GM18907 (cell line): ENCODE measurements at regions not wholly inside any gene's neighbourhood (a gene's known extent, or its start where the extent isn't known, plus 50 kb on each side); places are given as distances from the start of the nearest gene placed in this dataset.
"Not testable (repeated sequence)": the region's sequence is repeated elsewhere in the genome, so short reads cannot be mapped to it uniquely, and the experiment has no call there.

Source experiments
- ATAC-seq: cut with Tn5 transposase; IDR thresholded peaks from one replicate; pipeline ENCODE4 v1.9.1; 2021; ENCODE audit warnings: mild to moderate bottlenecking, moderate library complexity; ENCODE audit not compliant: unreplicated experiment

DNA sequence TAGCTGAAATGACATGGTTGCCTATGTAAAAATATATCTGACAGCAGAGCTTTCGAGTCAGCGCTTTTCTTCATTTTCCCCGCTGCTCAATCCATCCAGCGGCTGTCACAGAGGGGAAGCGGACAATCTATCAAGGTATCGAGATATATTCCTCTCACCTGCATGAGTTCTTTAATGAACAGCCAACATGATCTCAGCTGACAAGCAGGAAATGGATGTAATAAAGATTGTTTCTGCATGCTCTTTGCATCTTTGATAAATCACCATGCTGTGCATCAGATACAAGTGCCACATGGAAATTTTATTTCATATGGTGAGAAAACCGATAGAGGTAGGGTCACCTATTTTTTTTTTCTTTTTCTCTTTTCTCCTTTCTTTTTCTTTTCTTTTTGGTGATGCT is 602.3 kb upstream of the MMS22L start:
- no peak for ATAC-seq

- ATAC-seq = no peak
Observed at GRCh38 chr6:97885828-97886227, 602.8 kb upstream of the MMS22L start.

DNA sequence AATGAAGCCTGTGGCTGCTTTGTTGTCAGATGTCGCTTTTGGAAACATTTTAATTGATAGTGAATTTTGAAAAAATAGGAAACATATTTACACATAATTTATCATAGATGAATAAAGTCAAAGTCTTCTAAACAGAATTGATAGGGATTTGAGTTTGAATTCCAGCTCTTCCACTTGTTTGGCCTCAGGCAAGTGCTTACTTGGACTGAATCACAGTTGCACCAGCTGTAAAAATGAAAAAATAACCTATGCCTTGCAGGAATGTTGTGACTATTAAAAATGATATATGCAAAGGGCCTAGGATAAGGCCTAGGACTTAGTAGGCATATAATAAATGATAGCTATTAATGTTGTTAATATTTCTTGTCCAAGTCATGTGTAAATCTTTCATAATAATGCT is 618.5 kb upstream of the MMS22L start:
- ATAC-seq = no peak

- no peak for ATAC-seq
Observed at GRCh38 chr6:97909380-97909779, 626.4 kb upstream of the MMS22L start.

DNA sequence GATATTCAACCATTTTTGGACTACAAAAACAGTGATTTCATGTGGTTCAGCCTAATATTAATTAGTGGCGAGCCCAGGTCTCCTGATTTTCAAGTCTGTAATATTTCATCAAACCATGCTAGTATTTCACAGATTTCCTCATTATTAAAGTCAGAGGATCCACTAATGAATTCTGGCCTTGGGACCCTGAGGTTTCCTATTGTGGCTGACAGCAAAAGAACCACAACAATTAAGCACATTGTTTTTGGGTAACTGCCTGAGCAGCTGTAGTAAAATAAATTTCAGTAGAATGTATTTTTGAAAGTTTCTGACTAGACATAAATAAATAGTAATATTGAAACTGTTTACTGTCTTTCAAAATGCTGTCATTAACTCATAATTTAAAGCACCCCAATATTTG is 630.7 kb upstream of the MMS22L start:
- no peak for ATAC-seq

GRCh38 chr6:97914912-97915311 is 631.9 kb upstream of the MMS22L start:
- ATAC-seq = no peak

DNA sequence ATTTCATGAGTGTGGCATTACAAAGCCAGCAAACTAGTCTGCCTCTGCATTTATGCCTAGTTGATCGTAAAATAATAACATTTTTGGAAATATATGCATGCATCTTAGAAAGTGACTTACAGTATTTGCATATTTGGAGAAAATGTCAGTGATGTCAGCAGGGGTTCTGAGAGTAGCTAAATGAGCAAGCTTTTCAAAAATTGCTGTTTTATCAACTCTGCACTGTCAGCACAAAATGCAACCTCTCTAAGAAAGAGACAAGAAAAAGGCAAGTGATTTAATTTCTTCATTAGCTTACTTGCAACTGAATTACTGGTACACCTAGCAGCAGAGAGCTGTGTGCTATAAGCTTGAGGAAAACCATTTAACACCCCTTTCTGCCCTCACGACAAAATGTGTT is 632.5 kb upstream of the MMS22L start:
- no peak for ATAC-seq

DNA sequence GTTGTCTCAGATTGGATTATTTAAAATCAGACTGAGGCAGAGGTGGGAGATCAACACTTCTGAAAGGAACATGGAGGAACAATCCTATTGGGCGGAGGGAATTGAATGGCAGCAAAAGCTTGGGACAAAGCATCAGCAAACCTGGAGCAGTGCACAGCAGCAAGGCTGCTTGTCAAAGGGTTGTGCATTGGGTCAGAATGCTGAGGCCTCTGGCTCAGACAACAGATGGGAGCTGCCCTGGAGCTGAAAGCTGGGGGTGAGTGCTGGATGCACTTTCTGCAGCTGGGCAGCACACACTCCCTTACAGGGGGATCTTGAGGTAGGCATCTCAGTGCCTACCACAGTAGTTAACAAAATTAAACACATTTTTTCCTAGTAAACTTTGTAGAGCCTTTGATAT is 634.4 kb upstream of the MMS22L start:
- ATAC-seq = no peak

DNA sequence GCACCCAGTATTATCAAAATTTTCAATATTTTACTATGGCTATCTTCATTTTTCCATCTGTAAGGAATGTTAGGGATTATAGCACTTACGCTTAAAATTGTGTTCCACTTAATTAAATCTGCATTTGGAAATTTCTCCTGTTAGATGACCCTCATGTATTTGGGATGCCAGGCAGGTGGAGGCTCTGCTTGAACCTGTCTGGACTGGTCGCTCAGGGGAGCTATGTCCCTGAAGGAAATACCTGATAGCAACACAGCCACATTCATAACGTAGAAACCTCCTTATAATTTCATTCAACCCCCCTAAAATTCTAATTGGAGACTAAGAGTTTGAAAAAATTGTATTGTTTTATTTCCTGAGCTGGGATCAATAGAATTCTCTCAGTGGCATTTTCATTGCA is 636.0 kb upstream of the MMS22L start:
- no peak for ATAC-seq

DNA sequence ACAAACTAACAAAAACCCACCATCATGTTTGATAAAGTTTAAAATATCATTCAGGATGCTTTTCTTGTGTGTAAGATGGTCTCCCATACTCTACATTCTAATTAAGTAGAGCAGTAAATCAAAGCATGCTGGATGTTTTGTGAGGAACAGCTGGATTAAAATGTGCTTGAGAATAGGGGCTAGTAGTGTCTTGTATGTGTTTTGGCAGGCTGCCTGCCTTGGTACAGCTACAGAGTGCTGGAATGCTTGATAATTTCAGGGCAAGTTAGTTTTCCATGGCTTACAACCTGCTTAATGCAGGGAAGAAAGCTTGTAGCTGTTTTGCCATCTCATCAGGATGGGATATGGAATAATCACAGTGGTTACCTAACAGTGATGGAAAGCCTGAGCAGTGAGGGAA is 636.6 kb upstream of the MMS22L start:
- no peak for ATAC-seq

DNA sequence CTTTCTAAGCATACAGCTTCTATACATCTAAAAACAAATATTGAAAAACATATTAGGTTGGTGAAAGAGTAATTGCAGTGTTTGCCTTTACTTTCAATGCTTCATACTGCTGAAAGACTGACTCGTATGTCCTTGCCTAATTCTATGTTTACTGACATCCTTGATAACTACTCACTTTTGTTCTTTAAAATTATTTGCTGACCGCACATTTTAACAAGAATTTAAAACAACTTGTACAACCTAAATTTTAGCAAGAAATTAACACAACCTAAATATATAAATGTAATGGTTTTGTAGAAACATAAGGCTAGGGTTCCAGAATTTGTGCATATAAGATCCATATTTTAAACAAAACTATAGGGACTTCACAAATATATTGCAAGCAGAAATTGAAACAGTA is 640.2 kb upstream of the MMS22L start:
- ATAC-seq = no peak

DNA sequence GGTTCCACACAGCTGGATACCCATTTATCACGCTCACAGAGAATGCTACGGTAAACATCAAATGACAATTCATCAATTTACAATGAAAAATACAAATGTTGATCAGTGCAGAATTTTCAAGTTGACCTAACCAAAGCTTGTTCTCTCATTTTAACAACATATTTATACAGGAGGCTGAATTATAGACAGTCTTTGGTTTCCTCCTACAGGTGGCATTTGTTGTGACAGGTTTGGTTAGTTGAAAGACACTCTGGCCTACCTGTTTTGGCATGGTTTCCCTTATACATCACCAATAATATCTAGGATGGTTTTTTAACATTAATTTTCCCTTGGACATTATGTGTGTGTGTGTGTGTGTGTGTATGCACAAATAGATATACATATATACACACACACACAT is 642.5 kb upstream of the MMS22L start:
- ATAC-seq = no peak

GRCh38 chr6:97939440-97940168 is 656.6 kb upstream of the MMS22L start:
- no peak for ATAC-seq

GRCh38 chr6:97947841-97948240 is 664.8 kb upstream of the MMS22L start:
- ATAC-seq = no peak

- ATAC-seq = no peak
Observed at GRCh38 chr6:97958134-97958533, 675.1 kb upstream of the MMS22L start.

DNA sequence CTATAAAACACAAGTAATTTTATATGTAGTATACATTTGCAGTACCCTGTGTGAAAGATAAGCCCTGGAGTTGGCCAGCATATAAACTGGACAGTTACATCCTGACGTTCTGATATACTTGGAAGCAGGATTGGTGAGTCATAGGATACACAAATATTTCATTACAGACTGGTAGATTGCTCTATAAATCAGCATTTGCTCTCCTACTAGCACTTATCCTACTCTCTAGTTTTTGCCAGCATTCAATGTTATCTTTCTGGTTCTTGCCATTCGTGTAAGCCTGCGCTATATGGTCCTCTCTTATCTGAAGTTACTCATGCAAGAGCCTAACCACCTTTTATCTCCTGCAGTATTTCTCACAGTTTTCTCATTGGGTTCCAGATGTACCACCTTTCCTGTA is 680.2 kb upstream of the MMS22L start:
- no peak for ATAC-seq

- ATAC-seq = no peak
Observed at GRCh38 chr6:97969065-97969464, 686.0 kb upstream of the MMS22L start.

- ATAC-seq = no peak
Observed at GRCh38 chr6:97977084-97977483, 694.1 kb upstream of the MMS22L start.

GRCh38 chr6:97978855-97979271 is 695.8 kb upstream of the MMS22L start:
- no peak for ATAC-seq

DNA sequence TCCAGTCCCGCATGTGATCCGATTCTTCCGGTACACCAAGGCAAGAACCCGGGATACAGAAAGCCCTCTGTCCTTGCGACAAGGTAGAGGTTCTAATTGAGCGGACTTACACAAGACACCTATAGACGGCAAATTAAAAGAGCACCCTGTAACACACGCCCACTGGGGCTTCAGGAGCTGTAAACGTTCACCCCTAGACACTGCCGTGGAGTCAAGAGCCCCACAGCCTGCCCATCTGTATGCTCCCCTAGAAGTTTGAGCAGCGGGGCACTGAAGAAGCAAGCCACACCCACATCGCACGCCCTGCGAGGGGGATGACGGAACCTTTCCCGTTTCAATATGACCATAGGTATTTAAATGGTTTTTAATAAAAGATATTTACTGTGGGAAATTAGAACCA is 696.3 kb upstream of the MMS22L start:
- not testable (repeated sequence) for ATAC-seq

DNA sequence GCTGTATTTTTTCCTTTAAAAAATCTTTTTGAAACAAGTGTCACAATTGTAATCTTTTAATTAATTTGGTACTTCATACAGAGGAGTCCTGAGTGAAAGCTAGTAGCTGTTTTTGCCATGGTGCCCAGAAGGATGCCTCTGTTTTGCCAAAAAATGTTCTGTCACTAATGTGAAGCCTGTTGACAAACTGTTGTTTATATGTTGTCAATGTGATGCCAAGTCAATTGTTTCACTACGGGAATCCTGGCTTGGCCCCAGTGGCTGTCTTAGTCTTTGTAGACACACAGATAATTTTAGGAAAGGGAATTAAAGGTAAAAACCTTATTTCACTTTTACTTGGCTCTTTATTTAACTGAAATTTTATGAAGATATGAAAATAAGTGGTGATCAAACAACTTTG is 706.4 kb upstream of the MMS22L start:
- no peak for ATAC-seq

DNA sequence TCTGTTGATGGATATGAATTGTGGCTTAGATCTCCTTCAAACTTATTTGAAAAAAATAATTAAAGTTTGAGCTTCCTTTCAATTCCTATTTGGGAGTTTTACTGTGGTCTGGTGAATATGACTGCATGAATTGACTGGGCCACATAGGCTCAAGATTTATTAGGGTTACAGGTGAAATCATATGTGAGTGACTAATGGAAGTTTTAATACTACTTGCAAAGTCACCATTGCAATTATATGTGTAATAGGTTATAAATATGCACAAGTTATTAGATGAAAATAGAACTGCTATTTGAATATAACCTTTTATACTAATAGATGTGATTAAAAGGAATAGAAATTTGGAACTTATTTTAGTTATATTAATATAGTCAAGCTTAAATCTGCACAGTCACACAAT is 712.1 kb upstream of the MMS22L start:
- no peak for ATAC-seq

DNA sequence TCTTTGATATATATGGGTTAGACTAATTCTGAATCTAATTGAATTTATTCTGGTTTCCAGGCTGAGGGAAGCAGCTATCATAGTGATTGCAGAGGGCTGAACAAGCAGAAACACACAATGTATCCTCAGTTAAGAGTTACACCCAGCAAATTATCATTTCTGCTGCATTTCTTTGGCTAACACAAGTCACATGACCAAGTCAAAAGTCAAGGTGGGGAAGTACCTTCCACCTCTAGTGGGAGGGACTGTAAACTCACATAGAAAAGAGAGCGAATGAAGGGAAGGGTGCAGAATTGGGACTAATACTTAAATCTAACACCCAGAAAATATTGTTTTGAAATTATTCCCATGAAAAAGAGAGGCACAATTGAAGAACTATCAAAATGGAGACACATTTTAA is 719.7 kb upstream of the MMS22L start:
- no peak for ATAC-seq
